C4-2B (cell line): ENCODE measurements at regions not wholly inside any gene's neighbourhood (a gene's known extent, or its start where the extent isn't known, plus 50 kb on each side); places are given as distances from the start of the nearest gene placed in this dataset.

Source experiments
- H3K27ac ChIP-seq: fragments of 450-650 bp; 2 replicates; pipeline ENCODE4 v1.5.1; 2017
- CTCF ChIP-seq: fragments of 450-650 bp; conservative IDR thresholded peaks from 2 replicates; pipeline ENCODE4 v1.5.1; 2017; ENCODE audit warnings: mild to moderate bottlenecking
- ZFX ChIP-seq: fragments of 450-650 bp; IDR thresholded peaks from 2 replicates; pipeline ENCODE4 v1.6.1; 2017

GRCh38 chr3:14290631-14291385, 111.6 kb upstream of the SLC6A6 start:
- no peak overlapping the region for H3K27ac ChIP-seq

GRCh38 chr3:14295037-14295436, 107.4 kb upstream of the SLC6A6 start:
- no peak for TF ChIP-seq CTCF
- no peak for TF ChIP-seq ZFX
- H3K27ac ChIP-seq, result no peak overlapping the region

More at GRCh38 chr3:14290631-14291385, 111.6 kb upstream of the SLC6A6 start:
- no peak for TF ChIP-seq ZFX
- TF ChIP-seq CTCF, result no peak

- TF ChIP-seq ZFX, result no peak
- no peak for TF ChIP-seq CTCF
- H3K27ac ChIP-seq, result no peak overlapping the region
Observed at GRCh38 chr3:14295801-14296200, 106.6 kb upstream of the SLC6A6 start.

GRCh38 chr3:14297305-14297704, 105.1 kb upstream of the SLC6A6 start:
- no peak for TF ChIP-seq CTCF
- TF ChIP-seq ZFX, result no peak
- no peak overlapping the region for H3K27ac ChIP-seq

- no peak for TF ChIP-seq CTCF
- TF ChIP-seq ZFX, result no peak
- H3K27ac ChIP-seq, result no peak overlapping the region
Observed at GRCh38 chr3:14297784-14298236, 104.6 kb upstream of the SLC6A6 start.

- no peak for TF ChIP-seq ZFX
- no peak for TF ChIP-seq CTCF
- H3K27ac ChIP-seq, result no peak overlapping the region
Observed at GRCh38 chr3:14298442-14298841, 104.0 kb upstream of the SLC6A6 start.

- no peak for TF ChIP-seq ZFX
- TF ChIP-seq CTCF, result no peak
- no peak overlapping the region for H3K27ac ChIP-seq
Observed at GRCh38 chr3:14298991-14299555, 103.3 kb upstream of the SLC6A6 start.
